GM23338 (cell line): ENCODE measurements at regions not wholly inside any gene's neighbourhood (a gene's known extent, or its start where the extent isn't known, plus 50 kb on each side); places are given as distances from the start of the nearest gene placed in this dataset.

ENCODE experiments used
- CREB1 ChIP-seq: fragments of 250-450 bp; sonication (Bioruptor Pico); IDR thresholded peaks from 2 replicates; pipeline ENCODE4 v1.5.0; 2020; ENCODE audit warnings: low read depth, mild to moderate bottlenecking, moderate library complexity
- EZH2 ChIP-seq: fragments of 200-600 bp; sonication (generic); IDR thresholded peaks from one replicate; pipeline ENCODE4 v1.8.0; 2017; ENCODE audit warnings: antibody characterized with exemption, mild to moderate bottlenecking, low read depth; ENCODE audit not compliant: unreplicated experiment
- EZH2phosphoT487 ChIP-seq: fragments of 200-600 bp; sonication (generic); IDR thresholded peaks from one replicate; pipeline ENCODE4 v1.8.1; 2018; ENCODE audit warnings: antibody characterized with exemption; ENCODE audit not compliant: unreplicated experiment
- JUNB ChIP-seq: IDR thresholded peaks from one replicate; pipeline ENCODE4 v1.6.1; 2016; ENCODE audit warnings: antibody characterized with exemption; ENCODE audit not compliant: unreplicated experiment
- POLR2AphosphoS5 ChIP-seq: IDR thresholded peaks from 2 replicates; pipeline ENCODE4 v1.6.1; 2016; ENCODE audit warnings: antibody characterized with exemption, low read depth
- STAT1 ChIP-seq: IDR thresholded peaks from one replicate; pipeline ENCODE4 v1.6.1; 2016; ENCODE audit warnings: antibody characterized with exemption; ENCODE audit not compliant: unreplicated experiment
- ZNF114 ChIP-seq: fragments of 250-450 bp; sonication (Bioruptor Pico); IDR thresholded peaks from 2 replicates; pipeline ENCODE4 v1.5.0; 2020; ENCODE audit warnings: mild to moderate bottlenecking, moderate library complexity
- ZNF331 ChIP-seq: fragments of 250-450 bp; sonication (Bioruptor Pico); IDR thresholded peaks from 2 replicates; pipeline ENCODE4 v1.5.0; 2020; ENCODE audit warnings: low read depth, mild to moderate bottlenecking, moderate library complexity
- TF ChIP-seq, protein P1 (sequence below), 2 experiments: fragments of 200-600 bp in 1 of 2; sonication (generic) in 1 of 2; conservative IDR thresholded peaks; 2 replicates each; pipeline versions ENCODE4 v1.5.1 to v1.6.1; 2016 to 2017; ENCODE audit warnings: antibody characterized with exemption in 2 of 2, low read depth in 2 of 2, mild to moderate bottlenecking in 2 of 2, moderate library complexity in 1 of 2
- TF ChIP-seq, protein P2 (sequence below): IDR thresholded peaks from 2 replicates; pipeline ENCODE4 v1.6.1; 2016; ENCODE audit warnings: antibody characterized with exemption
- TF ChIP-seq, protein P3 (sequence below): IDR thresholded peaks from one replicate; pipeline ENCODE4 v1.6.1; 2018; ENCODE audit warnings: antibody characterized with exemption; ENCODE audit not compliant: unreplicated experiment
- TF ChIP-seq, protein P4 (sequence below): fragments of 250-450 bp; sonication (Bioruptor Pico); IDR thresholded peaks from 2 replicates; pipeline ENCODE4 v1.5.0; 2020; ENCODE audit warnings: mild to moderate bottlenecking, moderate library complexity

DNA sequence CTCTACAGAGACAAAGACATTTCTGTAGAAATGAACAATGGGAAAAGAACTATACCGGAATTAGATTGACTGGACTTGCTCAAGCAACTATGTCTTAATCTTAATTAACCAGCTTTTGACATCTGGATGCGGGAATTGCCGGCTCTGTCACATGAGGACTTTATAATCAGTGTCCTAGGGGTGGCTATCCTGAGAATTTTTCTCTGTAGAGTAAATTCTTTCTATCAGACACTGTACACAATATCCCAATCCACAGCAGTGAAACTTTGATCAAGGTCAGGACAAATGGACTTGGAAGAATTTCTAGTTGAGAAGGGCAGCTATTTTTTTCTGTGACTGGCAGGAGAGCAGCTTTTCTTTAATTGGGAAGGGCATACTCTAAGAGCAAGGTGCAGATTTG is 322.1 kb downstream of the HRH4 start:
- TF ChIP-seq, protein P1, sequence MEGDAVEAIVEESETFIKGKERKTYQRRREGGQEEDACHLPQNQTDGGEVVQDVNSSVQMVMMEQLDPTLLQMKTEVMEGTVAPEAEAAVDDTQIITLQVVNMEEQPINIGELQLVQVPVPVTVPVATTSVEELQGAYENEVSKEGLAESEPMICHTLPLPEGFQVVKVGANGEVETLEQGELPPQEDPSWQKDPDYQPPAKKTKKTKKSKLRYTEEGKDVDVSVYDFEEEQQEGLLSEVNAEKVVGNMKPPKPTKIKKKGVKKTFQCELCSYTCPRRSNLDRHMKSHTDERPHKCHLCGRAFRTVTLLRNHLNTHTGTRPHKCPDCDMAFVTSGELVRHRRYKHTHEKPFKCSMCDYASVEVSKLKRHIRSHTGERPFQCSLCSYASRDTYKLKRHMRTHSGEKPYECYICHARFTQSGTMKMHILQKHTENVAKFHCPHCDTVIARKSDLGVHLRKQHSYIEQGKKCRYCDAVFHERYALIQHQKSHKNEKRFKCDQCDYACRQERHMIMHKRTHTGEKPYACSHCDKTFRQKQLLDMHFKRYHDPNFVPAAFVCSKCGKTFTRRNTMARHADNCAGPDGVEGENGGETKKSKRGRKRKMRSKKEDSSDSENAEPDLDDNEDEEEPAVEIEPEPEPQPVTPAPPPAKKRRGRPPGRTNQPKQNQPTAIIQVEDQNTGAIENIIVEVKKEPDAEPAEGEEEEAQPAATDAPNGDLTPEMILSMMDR (conservative IDR thresholded peaks at IDR 0.05; ENCODE audit: low read depth in 2 of 2): no peak
- no peak for TF ChIP-seq EZH2phosphoT487
- TF ChIP-seq CREB1 (CRISPR knock-in tag): no peak
- TF ChIP-seq, protein P2, sequence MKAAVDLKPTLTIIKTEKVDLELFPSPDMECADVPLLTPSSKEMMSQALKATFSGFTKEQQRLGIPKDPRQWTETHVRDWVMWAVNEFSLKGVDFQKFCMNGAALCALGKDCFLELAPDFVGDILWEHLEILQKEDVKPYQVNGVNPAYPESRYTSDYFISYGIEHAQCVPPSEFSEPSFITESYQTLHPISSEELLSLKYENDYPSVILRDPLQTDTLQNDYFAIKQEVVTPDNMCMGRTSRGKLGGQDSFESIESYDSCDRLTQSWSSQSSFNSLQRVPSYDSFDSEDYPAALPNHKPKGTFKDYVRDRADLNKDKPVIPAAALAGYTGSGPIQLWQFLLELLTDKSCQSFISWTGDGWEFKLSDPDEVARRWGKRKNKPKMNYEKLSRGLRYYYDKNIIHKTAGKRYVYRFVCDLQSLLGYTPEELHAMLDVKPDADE: no peak
- no peak for TF ChIP-seq EZH2
- no peak for TF ChIP-seq STAT1
- TF ChIP-seq, protein P3, sequence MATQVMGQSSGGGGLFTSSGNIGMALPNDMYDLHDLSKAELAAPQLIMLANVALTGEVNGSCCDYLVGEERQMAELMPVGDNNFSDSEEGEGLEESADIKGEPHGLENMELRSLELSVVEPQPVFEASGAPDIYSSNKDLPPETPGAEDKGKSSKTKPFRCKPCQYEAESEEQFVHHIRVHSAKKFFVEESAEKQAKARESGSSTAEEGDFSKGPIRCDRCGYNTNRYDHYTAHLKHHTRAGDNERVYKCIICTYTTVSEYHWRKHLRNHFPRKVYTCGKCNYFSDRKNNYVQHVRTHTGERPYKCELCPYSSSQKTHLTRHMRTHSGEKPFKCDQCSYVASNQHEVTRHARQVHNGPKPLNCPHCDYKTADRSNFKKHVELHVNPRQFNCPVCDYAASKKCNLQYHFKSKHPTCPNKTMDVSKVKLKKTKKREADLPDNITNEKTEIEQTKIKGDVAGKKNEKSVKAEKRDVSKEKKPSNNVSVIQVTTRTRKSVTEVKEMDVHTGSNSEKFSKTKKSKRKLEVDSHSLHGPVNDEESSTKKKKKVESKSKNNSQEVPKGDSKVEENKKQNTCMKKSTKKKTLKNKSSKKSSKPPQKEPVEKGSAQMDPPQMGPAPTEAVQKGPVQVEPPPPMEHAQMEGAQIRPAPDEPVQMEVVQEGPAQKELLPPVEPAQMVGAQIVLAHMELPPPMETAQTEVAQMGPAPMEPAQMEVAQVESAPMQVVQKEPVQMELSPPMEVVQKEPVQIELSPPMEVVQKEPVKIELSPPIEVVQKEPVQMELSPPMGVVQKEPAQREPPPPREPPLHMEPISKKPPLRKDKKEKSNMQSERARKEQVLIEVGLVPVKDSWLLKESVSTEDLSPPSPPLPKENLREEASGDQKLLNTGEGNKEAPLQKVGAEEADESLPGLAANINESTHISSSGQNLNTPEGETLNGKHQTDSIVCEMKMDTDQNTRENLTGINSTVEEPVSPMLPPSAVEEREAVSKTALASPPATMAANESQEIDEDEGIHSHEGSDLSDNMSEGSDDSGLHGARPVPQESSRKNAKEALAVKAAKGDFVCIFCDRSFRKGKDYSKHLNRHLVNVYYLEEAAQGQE: no peak
- TF ChIP-seq JUNB: no peak
- TF ChIP-seq, protein P4, sequence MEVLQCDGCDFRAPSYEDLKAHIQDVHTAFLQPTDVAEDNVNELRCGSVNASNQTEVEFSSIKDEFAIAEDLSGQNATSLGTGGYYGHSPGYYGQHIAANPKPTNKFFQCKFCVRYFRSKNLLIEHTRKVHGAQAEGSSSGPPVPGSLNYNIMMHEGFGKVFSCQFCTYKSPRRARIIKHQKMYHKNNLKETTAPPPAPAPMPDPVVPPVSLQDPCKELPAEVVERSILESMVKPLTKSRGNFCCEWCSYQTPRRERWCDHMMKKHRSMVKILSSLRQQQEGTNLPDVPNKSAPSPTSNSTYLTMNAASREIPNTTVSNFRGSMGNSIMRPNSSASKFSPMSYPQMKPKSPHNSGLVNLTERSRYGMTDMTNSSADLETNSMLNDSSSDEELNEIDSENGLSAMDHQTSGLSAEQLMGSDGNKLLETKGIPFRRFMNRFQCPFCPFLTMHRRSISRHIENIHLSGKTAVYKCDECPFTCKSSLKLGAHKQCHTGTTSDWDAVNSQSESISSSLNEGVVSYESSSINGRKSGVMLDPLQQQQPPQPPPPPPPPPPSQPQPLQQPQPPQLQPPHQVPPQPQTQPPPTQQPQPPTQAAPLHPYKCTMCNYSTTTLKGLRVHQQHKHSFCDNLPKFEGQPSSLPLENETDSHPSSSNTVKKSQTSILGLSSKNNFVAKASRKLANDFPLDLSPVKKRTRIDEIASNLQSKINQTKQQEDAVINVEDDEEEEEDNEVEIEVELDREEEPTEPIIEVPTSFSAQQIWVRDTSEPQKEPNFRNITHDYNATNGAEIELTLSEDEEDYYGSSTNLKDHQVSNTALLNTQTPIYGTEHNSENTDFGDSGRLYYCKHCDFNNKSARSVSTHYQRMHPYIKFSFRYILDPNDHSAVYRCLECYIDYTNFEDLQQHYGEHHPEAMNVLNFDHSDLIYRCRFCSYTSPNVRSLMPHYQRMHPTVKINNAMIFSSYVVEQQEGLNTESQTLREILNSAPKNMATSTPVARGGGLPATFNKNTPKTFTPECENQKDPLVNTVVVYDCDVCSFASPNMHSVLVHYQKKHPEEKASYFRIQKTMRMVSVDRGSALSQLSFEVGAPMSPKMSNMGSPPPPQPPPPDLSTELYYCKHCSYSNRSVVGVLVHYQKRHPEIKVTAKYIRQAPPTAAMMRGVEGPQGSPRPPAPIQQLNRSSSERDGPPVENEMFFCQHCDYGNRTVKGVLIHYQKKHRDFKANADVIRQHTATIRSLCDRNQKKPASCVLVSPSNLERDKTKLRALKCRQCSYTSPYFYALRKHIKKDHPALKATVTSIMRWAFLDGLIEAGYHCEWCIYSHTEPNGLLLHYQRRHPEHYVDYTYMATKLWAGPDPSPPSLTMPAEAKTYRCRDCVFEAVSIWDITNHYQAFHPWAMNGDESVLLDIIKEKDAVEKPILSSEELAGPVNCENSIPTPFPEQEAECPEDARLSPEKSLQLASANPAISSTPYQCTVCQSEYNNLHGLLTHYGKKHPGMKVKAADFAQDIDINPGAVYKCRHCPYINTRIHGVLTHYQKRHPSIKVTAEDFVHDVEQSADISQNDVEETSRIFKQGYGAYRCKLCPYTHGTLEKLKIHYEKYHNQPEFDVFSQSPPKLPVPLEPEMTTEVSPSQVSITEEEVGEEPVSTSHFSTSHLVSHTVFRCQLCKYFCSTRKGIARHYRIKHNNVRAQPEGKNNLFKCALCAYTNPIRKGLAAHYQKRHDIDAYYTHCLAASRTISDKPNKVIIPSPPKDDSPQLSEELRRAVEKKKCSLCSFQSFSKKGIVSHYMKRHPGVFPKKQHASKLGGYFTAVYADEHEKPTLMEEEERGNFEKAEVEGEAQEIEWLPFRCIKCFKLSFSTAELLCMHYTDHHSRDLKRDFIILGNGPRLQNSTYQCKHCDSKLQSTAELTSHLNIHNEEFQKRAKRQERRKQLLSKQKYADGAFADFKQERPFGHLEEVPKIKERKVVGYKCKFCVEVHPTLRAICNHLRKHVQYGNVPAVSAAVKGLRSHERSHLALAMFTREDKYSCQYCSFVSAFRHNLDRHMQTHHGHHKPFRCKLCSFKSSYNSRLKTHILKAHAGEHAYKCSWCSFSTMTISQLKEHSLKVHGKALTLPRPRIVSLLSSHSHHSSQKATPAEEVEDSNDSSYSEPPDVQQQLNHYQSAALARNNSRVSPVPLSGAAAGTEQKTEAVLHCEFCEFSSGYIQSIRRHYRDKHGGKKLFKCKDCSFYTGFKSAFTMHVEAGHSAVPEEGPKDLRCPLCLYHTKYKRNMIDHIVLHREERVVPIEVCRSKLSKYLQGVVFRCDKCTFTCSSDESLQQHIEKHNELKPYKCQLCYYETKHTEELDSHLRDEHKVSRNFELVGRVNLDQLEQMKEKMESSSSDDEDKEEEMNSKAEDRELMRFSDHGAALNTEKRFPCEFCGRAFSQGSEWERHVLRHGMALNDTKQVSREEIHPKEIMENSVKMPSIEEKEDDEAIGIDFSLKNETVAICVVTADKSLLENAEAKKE: no peak
- TF ChIP-seq ZNF114 (CRISPR knock-in tag): no peak
- TF ChIP-seq POLR2AphosphoS5: no peak
- TF ChIP-seq ZNF331 (CRISPR knock-in tag): no peak
